ENCODE measurements at regions not wholly inside any gene's neighbourhood (a gene's known extent, or its start where the extent isn't known, plus 50 kb on each side); places are given as distances from the start of the nearest gene placed in this dataset.

GRCh38 chr2:120960770-120961366 is 225.2 kb downstream of the GLI2 start (continued):
- TF ChIP-seq, protein P1, sequence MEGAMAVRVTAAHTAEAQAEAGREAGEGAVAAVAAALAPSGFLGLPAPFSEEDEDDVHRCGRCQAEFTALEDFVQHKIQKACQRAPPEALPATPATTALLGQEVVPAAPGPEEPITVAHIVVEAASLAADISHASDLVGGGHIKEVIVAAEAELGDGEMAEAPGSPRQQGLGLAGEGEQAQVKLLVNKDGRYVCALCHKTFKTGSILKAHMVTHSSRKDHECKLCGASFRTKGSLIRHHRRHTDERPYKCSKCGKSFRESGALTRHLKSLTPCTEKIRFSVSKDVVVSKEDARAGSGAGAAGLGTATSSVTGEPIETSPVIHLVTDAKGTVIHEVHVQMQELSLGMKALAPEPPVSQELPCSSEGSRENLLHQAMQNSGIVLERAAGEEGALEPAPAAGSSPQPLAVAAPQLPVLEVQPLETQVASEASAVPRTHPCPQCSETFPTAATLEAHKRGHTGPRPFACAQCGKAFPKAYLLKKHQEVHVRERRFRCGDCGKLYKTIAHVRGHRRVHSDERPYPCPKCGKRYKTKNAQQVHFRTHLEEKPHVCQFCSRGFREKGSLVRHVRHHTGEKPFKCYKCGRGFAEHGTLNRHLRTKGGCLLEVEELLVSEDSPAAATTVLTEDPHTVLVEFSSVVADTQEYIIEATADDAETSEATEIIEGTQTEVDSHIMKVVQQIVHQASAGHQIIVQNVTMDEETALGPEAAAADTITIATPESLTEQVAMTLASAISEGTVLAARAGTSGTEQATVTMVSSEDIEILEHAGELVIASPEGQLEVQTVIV (IDR thresholded peaks at IDR 0.05; ENCODE audit: borderline replicate concordance, partially characterized antibody), result no peak

DNA sequence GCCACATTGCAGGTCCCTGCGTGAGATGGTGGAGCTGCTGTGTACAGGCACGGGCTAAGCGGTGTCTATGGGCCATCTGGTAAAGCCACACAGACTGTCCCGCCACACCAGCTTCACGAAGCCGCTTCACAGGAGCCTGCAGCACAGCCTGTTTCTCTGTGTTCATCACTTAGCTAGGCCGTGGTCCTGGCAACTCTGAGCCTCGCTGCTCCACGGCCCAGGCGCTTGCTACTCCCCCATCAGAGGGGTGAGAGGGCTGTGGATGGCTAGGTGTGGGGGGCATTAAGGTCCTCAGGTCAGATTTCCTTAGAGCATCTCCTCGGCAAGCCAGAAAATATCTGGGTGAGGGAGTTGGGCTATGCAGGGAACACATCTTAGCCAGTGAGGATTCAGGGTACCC is 225.7 kb downstream of the GLI2 start:
- CTCF ChIA-PET, result no interaction called here
- H3K9ac ChIP-seq (ENCODE audit: control insufficient read depth, insufficient read depth, low read length), result no peak overlapping the region
- no peaks in the 10 kb centered on the region for H3K4me1 ChIP-seq (ENCODE audit: control insufficient read depth, insufficient read depth, low read length)
- RAD21 ChIA-PET (ENCODE audit: unreplicated experiment), result no interaction called here
- POLR2A ChIA-PET, result no interaction called here
- no peak for DNase-seq (ENCODE audit: low read depth, low spot score)
- no peaks in the 10 kb centered on the region for H3K36me3 ChIP-seq (ENCODE audit: control insufficient read depth in 2 of 2, insufficient read depth in 2 of 2, low read length in 1 of 2)
- SMC1A ChIA-PET (ENCODE audit: uncharacterized antibody, unreplicated experiment), result no interaction called here
- intact Hi-C loops (cut with micrococcal nuclease; ENCODE audit: unreplicated experiment) (no loop called here), in situ Hi-C loops (cut with MboI) (no loop called here)
- H3K79me2 ChIP-seq (ENCODE audit: control insufficient read depth, insufficient read depth, low read length), result no peaks in the 10 kb centered on the region
- H2AFZ ChIP-seq (ENCODE audit: control insufficient read depth, low read depth, low read length), result no peak overlapping the region
- peaks cover 0 to 2% of the 10 kb centered on the region in 2 experiments; a peak in 2 of 4 replicates for H3K27me3 ChIP-seq (replicated peaks in 1 of 2; ENCODE audit: control insufficient read depth in 2 of 2, insufficient read depth in 2 of 2, low read length in 1 of 2)
- H3K9me3 ChIP-seq (replicated peaks; ENCODE audit: control insufficient read depth, insufficient read depth, low read length), result no peaks in the 10 kb centered on the region
- no peak for FAIRE-seq
- TF ChIP-seq ZZZ3 (IDR thresholded peaks at IDR 0.05; ENCODE audit: control insufficient read depth, insufficient read length, low read depth), result no peak
- TF ChIP-seq TCF12 (IDR thresholded peaks at IDR 0.05; ENCODE audit: low read depth, low read length), result no peak
- no peak for TF ChIP-seq KDM1A (IDR thresholded peaks at IDR 0.05; ENCODE audit: borderline replicate concordance)
- no peak for TF ChIP-seq SPI1 (IDR thresholded peaks at IDR 0.05; ENCODE audit: borderline replicate concordance, insufficient read depth, low read depth, low read length)
- no peak for TF ChIP-seq CREM (IDR thresholded peaks at IDR 0.05; ENCODE audit: low read depth)
- no peak for TF ChIP-seq ESRRA (IDR thresholded peaks at IDR 0.05; ENCODE audit: low read length)
- TF ChIP-seq CHD4 (IDR thresholded peaks at IDR 0.05), result no peak
- no peak overlapping the region for H3K4me3 ChIP-seq
- no TSS peak for BruUV-seq (replicated peaks)
- WGBS (ENCODE audit: insufficient coverage, insufficient replicate concordance, low lambda C conversion rate, missing lambda C conversion rate), result 9% methylated on average over 11 of the region's 11 CpGs
- H3K27ac ChIP-seq (ENCODE audit: control insufficient read depth, insufficient read depth), result no peak overlapping the region
- H4K20me1 ChIP-seq (ENCODE audit: control insufficient read depth, insufficient read depth), result no peaks in the 10 kb centered on the region
- no peak for ATAC-seq
- H3K4me2 ChIP-seq (ENCODE audit: control insufficient read depth, insufficient read depth), result no peak overlapping the region
